ENCODE measurements at regions not wholly inside any gene's neighbourhood (a gene's known extent, or its start where the extent isn't known, plus 50 kb on each side); places are given as distances from the start of the nearest gene placed in this dataset.

DNA sequence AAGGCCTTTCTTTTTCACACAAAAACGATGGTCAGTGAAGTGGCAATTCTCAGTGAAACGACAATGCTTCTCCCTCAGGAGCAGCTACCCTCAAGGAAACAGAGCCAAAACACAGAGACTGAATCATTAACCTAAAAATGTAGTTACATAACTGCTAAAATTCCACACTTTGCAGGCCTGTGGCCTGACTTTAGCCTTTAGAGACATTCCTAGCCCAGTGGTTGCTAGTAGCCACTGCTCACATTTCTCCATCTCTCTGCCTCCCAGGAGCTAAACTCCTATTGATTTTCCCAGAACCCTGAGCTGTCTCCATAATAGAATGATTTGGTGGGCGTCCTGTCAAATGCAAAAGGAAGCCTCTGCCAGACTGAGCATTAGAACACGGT is 630.1 kb upstream of the KCNMB2 start:
- TF ChIP-seq TAF1 (IDR thresholded peaks at IDR 0.05; ENCODE audit: borderline replicate concordance, low read depth, low read length): no peak
- TF ChIP-seq POLR2AphosphoS5 (IDR thresholded peaks at IDR 0.05; ENCODE audit: low read depth, low read length): no peak
